22Rv1 (cell line): ENCODE measurements at regions not wholly inside any gene's neighbourhood (a gene's known extent, or its start where the extent isn't known, plus 50 kb on each side); places are given as distances from the start of the nearest gene placed in this dataset.
"Not testable (repeated sequence)": the region's sequence is repeated elsewhere in the genome, so short reads cannot be mapped to it uniquely, and the experiment has no call there.

Experiments used
- H3K27ac ChIP-seq: fragments of 450-650 bp; 2 replicates; pipeline ENCODE4 v1.5.1; 2017
- ZFX ChIP-seq: fragments of 450-650 bp; IDR thresholded peaks from 2 replicates; pipeline ENCODE4 v1.6.1; 2017; ENCODE audit warnings: antibody characterized with exemption, borderline replicate concordance
- TF ChIP-seq, protein P1 (sequence below): fragments of 450-650 bp; IDR thresholded peaks from 2 replicates; pipeline ENCODE4 v1.5.1; 2017; ENCODE audit warnings: mild to moderate bottlenecking

- H3K27ac ChIP-seq = no peak overlapping the region
- TF ChIP-seq, protein P1, sequence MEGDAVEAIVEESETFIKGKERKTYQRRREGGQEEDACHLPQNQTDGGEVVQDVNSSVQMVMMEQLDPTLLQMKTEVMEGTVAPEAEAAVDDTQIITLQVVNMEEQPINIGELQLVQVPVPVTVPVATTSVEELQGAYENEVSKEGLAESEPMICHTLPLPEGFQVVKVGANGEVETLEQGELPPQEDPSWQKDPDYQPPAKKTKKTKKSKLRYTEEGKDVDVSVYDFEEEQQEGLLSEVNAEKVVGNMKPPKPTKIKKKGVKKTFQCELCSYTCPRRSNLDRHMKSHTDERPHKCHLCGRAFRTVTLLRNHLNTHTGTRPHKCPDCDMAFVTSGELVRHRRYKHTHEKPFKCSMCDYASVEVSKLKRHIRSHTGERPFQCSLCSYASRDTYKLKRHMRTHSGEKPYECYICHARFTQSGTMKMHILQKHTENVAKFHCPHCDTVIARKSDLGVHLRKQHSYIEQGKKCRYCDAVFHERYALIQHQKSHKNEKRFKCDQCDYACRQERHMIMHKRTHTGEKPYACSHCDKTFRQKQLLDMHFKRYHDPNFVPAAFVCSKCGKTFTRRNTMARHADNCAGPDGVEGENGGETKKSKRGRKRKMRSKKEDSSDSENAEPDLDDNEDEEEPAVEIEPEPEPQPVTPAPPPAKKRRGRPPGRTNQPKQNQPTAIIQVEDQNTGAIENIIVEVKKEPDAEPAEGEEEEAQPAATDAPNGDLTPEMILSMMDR = no peak
- TF ChIP-seq ZFX = no peak
Observed at GRCh38 chr3:156052115-156052514, 68.3 kb upstream of the KCNAB1 start.

DNA sequence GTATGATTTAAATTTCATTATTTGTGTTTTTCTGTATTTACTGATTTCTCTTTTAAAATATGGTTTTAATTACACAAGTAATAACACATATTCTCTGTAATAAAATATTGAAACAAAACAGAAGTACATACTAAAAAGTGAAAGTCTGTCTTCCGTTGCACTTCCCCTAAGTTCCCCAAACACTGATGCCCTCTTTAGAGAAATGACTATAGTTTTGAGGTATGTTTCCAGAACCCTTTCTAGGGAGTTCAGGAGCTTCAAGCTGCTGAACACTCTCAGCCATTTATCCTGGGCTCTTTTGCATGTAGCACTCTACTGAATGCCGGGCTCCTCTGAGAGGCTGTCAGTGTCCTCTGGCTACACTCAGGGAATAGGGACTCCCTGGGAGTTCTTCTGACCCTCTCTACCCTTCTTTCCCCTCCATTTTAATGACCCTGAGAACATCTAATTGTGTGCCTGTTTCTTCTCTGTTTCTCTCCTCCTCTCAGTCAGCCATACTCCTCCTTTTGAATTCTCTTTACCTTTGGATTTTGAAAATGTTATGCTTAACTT, 60.4 kb upstream of the KCNAB1 start:
- H3K27ac ChIP-seq = no peak overlapping the region
- no peak for TF ChIP-seq ZFX
- TF ChIP-seq, protein P1 = no peak

DNA sequence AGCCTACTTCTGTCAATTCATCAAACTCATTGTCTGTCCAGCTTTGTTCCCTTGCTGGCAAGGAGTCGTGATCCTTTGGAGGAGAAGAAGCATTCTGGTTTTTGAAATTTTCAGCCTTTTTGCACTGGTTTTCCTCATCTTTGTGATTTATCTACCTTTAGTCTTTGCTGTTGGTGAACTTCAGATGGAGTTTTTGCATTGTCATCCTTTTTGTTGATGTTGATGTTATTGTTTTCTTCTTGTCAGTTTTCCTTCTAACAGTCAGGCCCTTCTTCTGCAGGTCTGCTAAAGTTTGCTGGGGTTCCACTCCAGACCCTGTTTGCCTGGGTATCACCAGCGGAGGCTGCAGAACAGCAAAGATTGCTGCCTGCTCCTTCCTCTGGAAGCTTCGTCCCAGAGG, 52.2 kb upstream of the KCNAB1 start:
- H3K27ac ChIP-seq = not testable (repeated sequence)

DNA sequence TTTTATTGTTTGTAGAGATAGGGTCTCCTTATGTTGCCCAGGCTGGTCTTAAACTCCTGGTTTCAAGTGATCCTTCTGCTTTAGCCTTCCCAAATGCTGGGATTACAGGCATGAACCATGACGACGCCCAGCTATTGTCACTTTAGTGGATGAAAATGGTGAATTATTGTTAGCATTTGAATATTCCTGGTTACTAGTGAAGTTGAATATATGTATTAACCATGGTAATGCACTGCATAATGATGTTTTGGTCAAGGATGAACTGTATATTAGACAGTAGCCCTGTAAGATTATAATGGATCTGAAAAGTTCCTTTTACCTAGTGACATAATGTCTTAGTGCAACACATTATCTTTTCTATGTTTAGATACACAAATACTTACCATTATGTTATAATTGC, 50.4 kb upstream of the KCNAB1 start:
- TF ChIP-seq, protein P1 = no peak
- no peak for TF ChIP-seq ZFX
- H3K27ac ChIP-seq = no peak overlapping the region
